ENCODE measurements at regions not wholly inside any gene's neighbourhood (a gene's known extent, or its start where the extent isn't known, plus 50 kb on each side); places are given as distances from the start of the nearest gene placed in this dataset.
"Not testable (repeated sequence)": the region's sequence is repeated elsewhere in the genome, so short reads cannot be mapped to it uniquely, and the experiment has no call there.

DNA sequence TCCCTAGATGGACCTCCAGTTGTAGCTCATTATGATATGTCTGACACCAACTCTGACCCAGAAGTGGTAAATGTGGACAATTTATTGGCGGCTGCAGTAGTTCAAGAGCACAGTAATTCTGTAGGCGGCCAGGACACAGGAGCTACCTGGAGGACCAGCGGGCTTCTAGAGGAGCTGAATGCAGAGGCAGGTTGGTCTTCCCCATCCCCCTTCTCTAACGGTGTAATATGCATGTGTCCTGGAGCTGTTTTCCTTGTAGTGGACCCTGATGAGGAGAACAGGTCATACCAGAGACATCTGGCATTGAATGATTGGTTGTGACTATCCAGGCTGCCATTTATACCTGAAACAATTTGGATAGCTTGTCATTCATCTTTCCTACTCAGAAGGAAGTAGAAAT lies 135.8 kb downstream of the HAUS1 start:
- no peak overlapping the region for H3K27ac ChIP-seq (ENCODE audit: insufficient read depth in 1 of 2, low read depth in 1 of 2, low read length in 2 of 2, poor library complexity in 1 of 2, severe bottlenecking in 2 of 2)
- no peak for DNase-seq
- no peak overlapping the region for H3K4me3 ChIP-seq (ENCODE audit: control insufficient read depth in 1 of 7, extremely low read depth in 1 of 7, insufficient read depth in 4 of 7, low read depth in 2 of 7, low read length in 6 of 7)
- 100% methylated on average over 1 of the region's 4 CpGs for WGBS (ENCODE audit: insufficient coverage)
- peaks cover 0 to 7% (median 4%) of the 10 kb centered on the region in 4 experiments for H3K36me3 ChIP-seq (ENCODE audit: control insufficient read depth in 4 of 4, insufficient read depth in 4 of 4, low read length in 3 of 4)
- ChIA-PET CTCF (interaction anchor here (0.9 to 1.8 kb wide), 5 partner anchors 10 to 93 kb away, joined by 3 to 5 read pairs (median 3); no protein-coding TSS in a partner anchor), POLR2A (no interaction called here)
- no peaks in the 10 kb centered on the region for H3K4me1 ChIP-seq (ENCODE audit: control extremely low read depth in 1 of 4, control insufficient read depth in 4 of 4, insufficient read depth in 4 of 4, low read length in 3 of 4)
- no peaks in the 10 kb centered on the region for H3K27me3 ChIP-seq (replicated peaks in 2 of 5; ENCODE audit: control insufficient read depth in 4 of 5, insufficient read depth in 5 of 5, low read length in 4 of 5)
- no peaks in the 10 kb centered on the region for H3K9me3 ChIP-seq (ENCODE audit: control extremely low read depth in 1 of 5, control insufficient read depth in 4 of 5, insufficient read depth in 2 of 5, low read depth in 1 of 5, low read length in 4 of 5)

- H3K4me1 ChIP-seq (ENCODE audit: control extremely low read depth in 1 of 4, control insufficient read depth in 4 of 4, insufficient read depth in 4 of 4, low read length in 3 of 4); H3K36me3 ChIP-seq (ENCODE audit: control insufficient read depth in 4 of 4, insufficient read depth in 4 of 4, low read length in 3 of 4); H3K27me3 ChIP-seq (replicated peaks in 2 of 5; ENCODE audit: control insufficient read depth in 4 of 5, insufficient read depth in 5 of 5, low read length in 4 of 5); H3K27ac ChIP-seq (ENCODE audit: insufficient read depth in 1 of 2, low read depth in 1 of 2, low read length in 2 of 2, poor library complexity in 1 of 2, severe bottlenecking in 2 of 2); H3K4me3 ChIP-seq (ENCODE audit: control insufficient read depth in 1 of 7, extremely low read depth in 1 of 7, insufficient read depth in 4 of 7, low read depth in 2 of 7, low read length in 6 of 7); H3K9me3 ChIP-seq (ENCODE audit: control extremely low read depth in 1 of 5, control insufficient read depth in 4 of 5, insufficient read depth in 2 of 5, low read depth in 1 of 5, low read length in 4 of 5); DNase-seq; POLR2A ChIA-PET: not testable (repeated sequence)
- CTCF ChIA-PET = interaction anchor here (1.2 to 1.8 kb wide), 2 partner anchors 9 to 18 kb away, joined by 3 to 4 read pairs; no protein-coding TSS in a partner anchor
- no CpG with 5 or more reads among the region's 7 CpGs for WGBS (ENCODE audit: insufficient coverage)
Measured at GRCh38 chr18:46241393-46241792, 137.2 kb downstream of the HAUS1 start.

DNA sequence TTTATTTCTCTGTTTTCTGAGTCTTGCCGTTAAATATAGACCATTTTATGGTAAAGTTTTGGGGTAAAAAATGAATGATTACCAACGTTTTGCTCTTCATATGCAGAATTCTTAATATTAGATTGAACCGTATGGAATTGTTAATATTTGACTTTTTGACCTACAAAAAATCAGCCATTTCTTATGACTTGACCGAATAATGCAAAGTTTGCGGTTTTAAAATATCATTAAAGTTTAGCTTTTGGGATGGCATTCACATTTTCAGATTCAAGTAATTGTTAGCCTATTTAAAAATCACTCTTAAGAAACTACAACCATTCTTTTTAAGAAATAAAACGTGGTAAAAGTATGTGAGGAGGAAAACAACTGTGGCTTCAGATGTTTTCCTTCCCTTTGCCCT lies 138.0 kb downstream of the HAUS1 start:
- Histone ChIP-seq H3K4me1 (ENCODE audit: control extremely low read depth in 1 of 4, control insufficient read depth in 4 of 4, insufficient read depth in 4 of 4, low read length in 3 of 4) (no peaks in the 10 kb centered on the region), H3K9me3 (ENCODE audit: control extremely low read depth in 1 of 5, control insufficient read depth in 4 of 5, insufficient read depth in 2 of 5, low read depth in 1 of 5, low read length in 4 of 5) (no peaks in the 10 kb centered on the region), H3K4me3 (ENCODE audit: control insufficient read depth in 1 of 7, extremely low read depth in 1 of 7, insufficient read depth in 4 of 7, low read depth in 2 of 7, low read length in 6 of 7) (no peak overlapping the region), H3K27me3 (replicated peaks in 2 of 5; ENCODE audit: control insufficient read depth in 4 of 5, insufficient read depth in 5 of 5, low read length in 4 of 5) (no peaks in the 10 kb centered on the region), H3K36me3 (ENCODE audit: control insufficient read depth in 4 of 4, insufficient read depth in 4 of 4, low read length in 3 of 4) (peaks cover 0 to 7% (median 4%) of the 10 kb centered on the region in 4 experiments), H3K27ac (ENCODE audit: insufficient read depth in 1 of 2, low read depth in 1 of 2, low read length in 2 of 2, poor library complexity in 1 of 2, severe bottlenecking in 2 of 2) (no peak overlapping the region)
- POLR2A ChIA-PET = no interaction called here
- 93% methylated on average over 2 of the region's 6 CpGs for WGBS (ENCODE audit: insufficient coverage)
- CTCF ChIA-PET = interaction anchor here (1.2 kb wide), 1 partner anchor 8 kb away, joined by 3 read pairs; no protein-coding TSS in a partner anchor
- DNase-seq = no peak

GRCh38 chr18:46243095-46243494 lies 138.9 kb downstream of the HAUS1 start:
- no peaks in the 10 kb centered on the region for H3K27me3 ChIP-seq (replicated peaks in 2 of 5; ENCODE audit: control insufficient read depth in 4 of 5, insufficient read depth in 5 of 5, low read length in 4 of 5)
- POLR2A ChIA-PET = no interaction called here
- peaks cover 0 to 6% (median 3%) of the 10 kb centered on the region in 4 experiments for H3K36me3 ChIP-seq (ENCODE audit: control insufficient read depth in 4 of 4, insufficient read depth in 4 of 4, low read length in 3 of 4)
- H3K4me3 ChIP-seq (ENCODE audit: control insufficient read depth in 1 of 7, extremely low read depth in 1 of 7, insufficient read depth in 4 of 7, low read depth in 2 of 7, low read length in 6 of 7) = no peak overlapping the region
- H3K9me3 ChIP-seq (ENCODE audit: control extremely low read depth in 1 of 5, control insufficient read depth in 4 of 5, insufficient read depth in 2 of 5, low read depth in 1 of 5, low read length in 4 of 5) = no peaks in the 10 kb centered on the region
- no CpG with 5 or more reads among the region's 1 CpG for WGBS (ENCODE audit: insufficient coverage)
- CTCF ChIA-PET = no interaction called here
- H3K27ac ChIP-seq (ENCODE audit: insufficient read depth in 1 of 2, low read depth in 1 of 2, low read length in 2 of 2, poor library complexity in 1 of 2, severe bottlenecking in 2 of 2) = no peak overlapping the region
- no peak for DNase-seq
- H3K4me1 ChIP-seq (ENCODE audit: control extremely low read depth in 1 of 4, control insufficient read depth in 4 of 4, insufficient read depth in 4 of 4, low read length in 3 of 4) = no peaks in the 10 kb centered on the region

GRCh38 chr18:46243673-46244072 lies 139.5 kb downstream of the HAUS1 start:
- H3K9me3 ChIP-seq (ENCODE audit: control extremely low read depth in 1 of 5, control insufficient read depth in 4 of 5, insufficient read depth in 2 of 5, low read depth in 1 of 5, low read length in 4 of 5) = no peaks in the 10 kb centered on the region
- H3K27me3 ChIP-seq (replicated peaks in 2 of 5; ENCODE audit: control insufficient read depth in 4 of 5, insufficient read depth in 5 of 5, low read length in 4 of 5) = no peaks in the 10 kb centered on the region
- no peaks in the 10 kb centered on the region for H3K4me1 ChIP-seq (ENCODE audit: control extremely low read depth in 1 of 4, control insufficient read depth in 4 of 4, insufficient read depth in 4 of 4, low read length in 3 of 4)
- H3K36me3 ChIP-seq (ENCODE audit: control insufficient read depth in 4 of 4, insufficient read depth in 4 of 4, low read length in 3 of 4) = peaks cover 0 to 6% (median 2%) of the 10 kb centered on the region in 4 experiments
- CTCF ChIA-PET = no interaction called here
- 100% methylated on average over 2 of the region's 3 CpGs for WGBS (ENCODE audit: insufficient coverage)
- H3K4me3 ChIP-seq (ENCODE audit: control insufficient read depth in 1 of 7, extremely low read depth in 1 of 7, insufficient read depth in 4 of 7, low read depth in 2 of 7, low read length in 6 of 7) = no peak overlapping the region
- DNase-seq = no peak
- no peak overlapping the region for H3K27ac ChIP-seq (ENCODE audit: insufficient read depth in 1 of 2, low read depth in 1 of 2, low read length in 2 of 2, poor library complexity in 1 of 2, severe bottlenecking in 2 of 2)
- POLR2A ChIA-PET = no interaction called here

DNA sequence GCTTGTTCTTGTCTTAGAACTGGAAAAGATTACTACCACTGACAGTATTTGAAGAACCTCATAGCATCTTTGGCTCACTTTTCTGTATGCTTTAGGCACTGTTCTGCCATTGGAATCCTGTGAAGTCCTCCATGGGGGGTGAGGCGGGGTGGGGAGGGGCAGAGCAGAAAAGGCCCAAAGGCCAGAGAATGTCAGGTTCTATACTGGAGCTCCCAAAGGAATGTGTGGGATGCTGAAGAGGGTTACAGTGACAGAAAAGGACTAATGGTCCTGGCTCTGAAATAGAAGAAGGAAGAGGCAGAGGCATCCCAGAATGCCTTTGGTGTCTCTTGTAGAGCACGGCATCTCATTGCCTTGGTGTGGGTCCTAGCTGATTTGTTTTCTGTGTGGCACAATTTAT lies 141.9 kb downstream of the HAUS1 start:
- Histone ChIP-seq H3K27ac (ENCODE audit: insufficient read depth in 1 of 2, low read depth in 1 of 2, low read length in 2 of 2, poor library complexity in 1 of 2, severe bottlenecking in 2 of 2) (no peak overlapping the region), H3K9me3 (ENCODE audit: control extremely low read depth in 1 of 5, control insufficient read depth in 4 of 5, insufficient read depth in 2 of 5, low read depth in 1 of 5, low read length in 4 of 5) (no peaks in the 10 kb centered on the region), H3K4me3 (ENCODE audit: control insufficient read depth in 1 of 7, extremely low read depth in 1 of 7, insufficient read depth in 4 of 7, low read depth in 2 of 7, low read length in 6 of 7) (no peak overlapping the region), H3K36me3 (ENCODE audit: control insufficient read depth in 4 of 4, insufficient read depth in 4 of 4, low read length in 3 of 4) (peaks cover 0 to 4% (median 0%) of the 10 kb centered on the region in 4 experiments), H3K27me3 (replicated peaks in 2 of 5; ENCODE audit: control insufficient read depth in 4 of 5, insufficient read depth in 5 of 5, low read length in 4 of 5) (no peaks in the 10 kb centered on the region), H3K4me1 (ENCODE audit: control extremely low read depth in 1 of 4, control insufficient read depth in 4 of 4, insufficient read depth in 4 of 4, low read length in 3 of 4) (peaks cover 10 to 18% (median 16%) of the 10 kb centered on the region in 4 experiments)
- WGBS (ENCODE audit: insufficient coverage) = 92% methylated on average over 2 of the region's 2 CpGs
- DNase-seq = no peak
- POLR2A ChIA-PET = no interaction called here
- CTCF ChIA-PET = interaction anchor here (0.8 to 1.7 kb wide), 3 partner anchors 9 to 73 kb away, joined by 3 to 10 read pairs (median 5); a partner anchor contains a TSS

GRCh38 chr18:46247942-46248341 lies 143.8 kb downstream of the HAUS1 start:
- DNase-seq = no peak
- POLR2A ChIA-PET = no interaction called here

More at GRCh38 chr18:46247942-46248341, 143.8 kb downstream of the HAUS1 start:
- no peaks in the 10 kb centered on the region for H3K27me3 ChIP-seq (replicated peaks in 2 of 5; ENCODE audit: control insufficient read depth in 4 of 5, insufficient read depth in 5 of 5, low read length in 4 of 5)
- WGBS (ENCODE audit: insufficient coverage) = 95% methylated on average over 3 of the region's 3 CpGs
- CTCF ChIA-PET = no interaction called here
- H3K27ac ChIP-seq (ENCODE audit: insufficient read depth in 1 of 2, low read depth in 1 of 2, low read length in 2 of 2, poor library complexity in 1 of 2, severe bottlenecking in 2 of 2) = no peak overlapping the region
- no peaks in the 10 kb centered on the region for H3K9me3 ChIP-seq (ENCODE audit: control extremely low read depth in 1 of 5, control insufficient read depth in 4 of 5, insufficient read depth in 2 of 5, low read depth in 1 of 5, low read length in 4 of 5)
- peaks cover 0 to 2% (median under 1%) of the 10 kb centered on the region in 4 experiments for H3K36me3 ChIP-seq (ENCODE audit: control insufficient read depth in 4 of 4, insufficient read depth in 4 of 4, low read length in 3 of 4)
- no peak overlapping the region for H3K4me3 ChIP-seq (ENCODE audit: control insufficient read depth in 1 of 7, extremely low read depth in 1 of 7, insufficient read depth in 4 of 7, low read depth in 2 of 7, low read length in 6 of 7)
- H3K4me1 ChIP-seq (ENCODE audit: control extremely low read depth in 1 of 4, control insufficient read depth in 4 of 4, insufficient read depth in 4 of 4, low read length in 3 of 4) = peaks cover 10 to 20% (median 17%) of the 10 kb centered on the region in 4 experiments
